GM21619 (cell line): ENCODE measurements at regions not wholly inside any gene's neighbourhood (a gene's known extent, or its start where the extent isn't known, plus 50 kb on each side); places are given as distances from the start of the nearest gene placed in this dataset.

Experiments
- ATAC-seq: cut with Tn5 transposase; IDR thresholded peaks from one replicate; pipeline ENCODE4 v1.9.1; 2021; ENCODE audit not compliant: unreplicated experiment

DNA sequence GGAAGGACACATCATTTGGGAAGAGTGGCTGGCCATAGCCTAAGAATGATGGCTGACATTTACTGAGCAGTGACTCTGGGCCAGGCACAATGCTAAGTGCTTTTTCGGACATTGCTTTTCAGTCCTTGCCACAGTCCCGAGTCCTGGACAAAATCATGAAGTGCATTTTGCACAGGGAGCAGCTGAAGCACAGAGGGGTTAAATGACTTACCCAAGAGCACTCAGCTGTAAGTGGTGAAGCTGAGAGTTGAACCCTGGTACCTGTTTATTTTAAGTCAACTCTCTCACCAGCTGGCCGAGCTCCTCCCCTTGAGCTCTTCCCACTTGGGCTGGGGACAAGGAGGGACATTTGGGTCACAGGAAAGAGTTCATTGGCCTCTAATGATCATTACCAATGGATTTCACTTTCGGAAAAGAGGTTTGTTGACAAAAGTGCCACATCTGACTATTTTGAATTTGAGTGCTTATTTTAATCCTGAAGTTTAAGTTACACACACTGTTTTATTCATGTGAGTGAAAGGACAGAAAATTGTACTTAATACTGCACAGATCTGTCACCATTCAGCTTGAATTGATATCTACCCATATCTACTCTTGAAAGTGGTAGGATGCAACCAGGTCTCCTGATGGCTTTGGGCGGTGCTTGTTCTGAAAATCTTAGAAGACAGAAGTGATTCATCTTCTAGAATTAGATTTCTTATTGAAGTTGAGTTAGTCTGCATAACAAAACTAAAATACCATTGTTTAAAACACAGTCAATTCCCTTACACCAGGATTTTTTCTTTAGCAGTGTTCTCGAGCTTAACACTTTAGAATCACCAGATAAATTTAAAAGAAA lies 368.7 kb upstream of the PROK2 start:
- no peak for ATAC-seq

DNA sequence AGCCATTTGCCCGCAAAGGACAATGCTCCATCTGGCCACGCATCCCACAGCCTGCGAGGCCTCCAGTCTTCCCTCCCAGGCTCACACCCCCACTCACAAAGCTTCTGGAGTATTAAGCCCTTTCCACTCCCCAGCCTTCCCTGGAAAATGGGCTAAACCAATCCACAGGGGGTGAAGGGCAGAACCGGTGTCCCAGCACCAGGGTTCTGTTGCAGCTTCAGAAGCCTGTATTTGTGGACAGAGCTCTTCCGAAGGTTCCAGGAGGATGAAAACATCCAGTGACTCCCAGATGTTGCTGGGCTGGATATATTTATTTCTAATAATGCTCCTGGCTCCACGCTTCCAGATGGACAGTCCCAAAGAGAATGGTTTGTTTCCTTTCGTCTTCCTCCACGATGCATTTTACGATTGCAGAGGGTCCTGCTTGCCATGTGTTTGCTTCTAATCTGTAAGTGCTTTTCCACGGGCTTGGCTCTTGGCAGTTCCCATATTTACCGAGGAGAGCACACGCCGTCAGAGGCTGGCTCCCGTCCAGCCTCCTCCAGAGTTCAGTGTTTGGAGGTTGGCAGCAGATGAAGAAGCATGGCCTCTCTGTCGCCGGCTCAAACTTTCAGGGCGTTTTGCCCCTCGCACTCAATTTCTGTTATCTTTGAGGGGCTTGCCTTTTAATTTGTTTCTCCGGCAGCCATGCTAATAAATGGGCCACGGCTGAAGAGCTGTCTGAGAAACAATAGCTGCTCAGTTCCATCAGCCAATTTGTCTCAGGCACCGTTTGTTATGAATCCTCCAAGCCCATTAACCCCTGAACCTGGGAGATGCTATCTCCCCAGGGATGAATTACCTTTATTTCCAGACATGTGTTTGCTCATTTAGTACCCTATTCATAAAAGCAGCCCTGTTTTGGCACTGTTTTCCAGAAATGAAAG lies 367.9 kb upstream of the PROK2 start:
- ATAC-seq, result no peak

DNA sequence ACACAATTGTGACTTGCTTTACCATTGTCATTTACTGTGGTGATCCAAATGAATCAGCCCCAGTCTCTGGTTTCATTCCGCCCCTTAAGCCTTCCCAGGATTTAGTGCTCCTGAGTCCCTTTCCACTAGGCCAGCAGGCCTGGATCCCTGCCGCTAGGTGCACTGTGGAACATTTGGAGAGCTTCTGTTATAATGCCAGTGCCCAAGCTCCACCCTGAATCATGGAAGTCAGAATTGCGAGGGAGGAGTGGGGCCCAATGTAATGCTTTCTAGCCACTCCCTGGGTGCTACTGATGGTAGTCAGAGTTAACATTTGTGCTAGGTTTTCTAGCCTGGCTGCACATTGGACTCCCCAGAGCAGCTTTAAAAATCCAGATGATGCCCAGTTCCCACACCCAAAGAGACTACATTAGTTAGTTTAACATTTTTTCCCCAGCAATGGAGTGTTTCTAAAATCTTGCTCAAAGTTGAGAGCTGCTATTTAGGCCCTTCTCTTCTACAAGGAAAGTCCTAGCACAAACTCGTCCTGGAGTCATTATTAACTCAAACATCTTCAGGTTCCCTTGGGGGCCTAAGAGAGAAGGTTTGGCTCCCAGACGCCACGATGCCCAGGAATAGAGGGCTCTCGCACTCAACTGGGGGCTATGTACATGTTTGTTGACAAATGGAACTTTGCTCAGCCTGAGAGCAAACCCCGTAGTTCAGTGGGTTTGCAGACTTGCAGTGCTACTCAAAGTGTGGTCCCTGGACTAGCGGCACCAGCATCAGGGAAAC lies 366.7 kb upstream of the PROK2 start:
- no peak for ATAC-seq

DNA sequence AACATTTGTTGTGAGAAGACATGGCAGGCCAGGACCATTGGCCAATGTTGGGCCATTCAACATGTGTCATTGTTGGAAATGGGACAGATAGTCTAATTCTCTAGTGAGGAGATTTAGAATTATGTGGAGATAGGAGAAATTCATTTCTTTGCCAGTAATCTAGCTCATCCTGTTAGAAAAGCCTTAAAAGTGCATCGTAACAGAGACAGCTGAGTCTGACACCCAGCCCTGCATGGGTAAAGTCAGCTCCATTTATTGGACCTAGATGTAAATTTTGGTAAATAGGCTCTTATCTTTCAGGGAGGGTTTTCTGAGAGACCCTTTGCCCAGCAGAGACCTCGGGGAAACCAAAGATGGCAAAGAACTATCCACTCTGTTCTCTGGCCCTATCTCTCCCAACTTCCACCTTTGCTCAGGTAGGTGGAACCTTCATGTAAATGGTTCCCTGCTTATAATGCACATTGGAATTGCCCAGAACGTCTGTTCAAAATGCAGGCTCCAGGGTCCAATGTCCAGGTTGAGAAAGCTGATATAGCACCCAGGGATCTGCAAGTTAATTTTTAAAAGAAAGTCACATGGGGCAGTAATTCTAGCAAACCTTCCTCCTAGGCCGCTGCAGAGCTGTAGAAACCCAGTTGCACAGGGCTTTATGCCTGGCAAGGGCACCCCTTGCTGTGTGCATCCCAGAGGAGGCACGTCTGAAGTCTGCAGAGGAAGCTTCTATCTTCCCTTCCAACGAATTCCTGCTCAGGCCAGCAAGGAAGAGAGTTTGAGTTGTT lies 365.9 kb upstream of the PROK2 start:
- ATAC-seq, result no peak

DNA sequence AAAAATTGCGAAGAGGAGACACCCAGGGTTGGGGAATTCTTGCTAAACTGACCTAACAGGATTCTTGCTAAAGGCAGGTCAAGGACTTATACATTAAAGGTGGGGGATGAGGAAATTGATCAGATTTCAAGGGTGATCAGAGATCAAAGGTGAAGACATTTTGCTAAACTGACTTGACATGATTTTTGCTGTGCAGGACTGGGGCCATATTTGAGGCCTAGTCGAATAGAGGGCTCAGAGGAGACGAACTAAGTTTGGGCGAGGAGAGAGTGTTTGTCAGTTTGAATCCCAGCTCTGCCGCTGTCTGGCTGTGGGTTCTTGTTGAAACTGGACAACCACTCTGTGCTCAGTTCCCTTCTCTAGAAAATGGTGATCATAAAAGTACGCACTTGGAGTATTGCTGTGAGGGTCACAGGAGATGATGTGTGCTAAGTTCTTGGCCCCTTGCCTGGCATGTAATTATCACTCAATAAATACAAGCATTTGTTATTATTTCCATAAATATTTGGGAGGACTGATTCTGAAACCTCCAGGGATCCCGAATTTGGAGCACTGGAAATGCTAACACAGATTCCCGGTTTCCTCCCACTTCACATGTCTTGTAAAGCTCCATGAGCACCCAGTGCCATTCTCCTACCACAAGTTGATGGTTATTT lies 364.8 kb upstream of the PROK2 start:
- ATAC-seq, result no peak

DNA sequence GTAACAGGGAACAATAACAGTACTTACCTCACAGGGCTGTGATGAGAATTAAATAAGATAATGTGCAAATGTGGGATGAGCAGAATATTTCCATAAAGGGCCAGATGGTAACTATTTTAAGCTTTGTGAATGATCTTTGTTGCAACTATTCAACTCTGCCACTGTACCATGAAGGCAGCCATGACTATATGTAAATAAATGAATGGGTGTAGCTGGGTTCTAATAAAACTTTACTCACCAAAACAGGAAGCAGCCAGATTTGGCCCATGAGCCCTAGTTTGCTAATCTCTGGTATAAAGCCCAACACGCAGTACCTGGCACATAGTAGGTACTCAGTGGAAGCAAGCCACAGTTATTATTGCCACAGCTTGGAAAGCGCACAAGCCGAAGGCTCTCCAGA lies 362.7 kb upstream of the PROK2 start:
- no peak for ATAC-seq

DNA sequence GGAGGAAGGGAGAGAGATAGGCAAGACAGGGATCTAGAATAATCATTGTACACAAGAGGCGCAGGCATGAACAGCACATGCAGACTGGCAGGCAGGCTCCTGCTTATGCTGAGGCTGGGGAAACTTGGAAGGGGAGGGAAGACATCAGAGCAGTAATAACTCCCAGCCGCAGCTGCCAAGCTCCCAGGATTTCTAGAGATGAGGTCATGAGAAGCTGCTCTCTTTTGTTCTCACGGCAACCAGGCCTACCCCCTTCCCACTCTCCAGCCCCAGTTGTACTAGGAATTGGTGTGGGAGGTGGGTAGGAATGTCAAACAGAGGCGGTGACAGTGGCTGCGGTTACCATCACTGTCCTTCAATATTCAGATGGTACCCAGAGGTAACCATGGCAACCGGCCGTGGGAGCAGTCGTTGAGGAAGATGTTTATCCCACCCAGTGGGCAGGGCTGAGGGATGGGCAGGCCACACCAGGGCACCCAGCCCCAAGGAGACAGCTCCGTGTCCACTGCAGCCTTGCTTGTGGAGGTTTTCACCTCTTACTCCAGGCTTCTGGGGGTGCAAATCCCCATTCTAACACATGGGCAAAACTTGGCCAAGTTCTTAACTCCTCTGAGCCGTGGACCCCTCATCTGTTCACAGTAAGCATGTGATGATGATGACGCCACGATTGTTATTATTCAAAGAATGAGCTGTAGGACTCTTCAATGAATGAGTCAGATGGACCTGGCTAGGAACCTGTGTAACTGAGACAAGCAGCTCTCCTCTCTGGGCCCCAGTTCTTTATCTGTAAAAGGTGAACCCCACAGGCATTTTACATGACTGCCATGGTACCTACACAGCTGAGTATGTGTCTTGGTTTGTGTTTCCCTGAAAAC lies 360.8 kb upstream of the PROK2 start:
- ATAC-seq, result no peak

DNA sequence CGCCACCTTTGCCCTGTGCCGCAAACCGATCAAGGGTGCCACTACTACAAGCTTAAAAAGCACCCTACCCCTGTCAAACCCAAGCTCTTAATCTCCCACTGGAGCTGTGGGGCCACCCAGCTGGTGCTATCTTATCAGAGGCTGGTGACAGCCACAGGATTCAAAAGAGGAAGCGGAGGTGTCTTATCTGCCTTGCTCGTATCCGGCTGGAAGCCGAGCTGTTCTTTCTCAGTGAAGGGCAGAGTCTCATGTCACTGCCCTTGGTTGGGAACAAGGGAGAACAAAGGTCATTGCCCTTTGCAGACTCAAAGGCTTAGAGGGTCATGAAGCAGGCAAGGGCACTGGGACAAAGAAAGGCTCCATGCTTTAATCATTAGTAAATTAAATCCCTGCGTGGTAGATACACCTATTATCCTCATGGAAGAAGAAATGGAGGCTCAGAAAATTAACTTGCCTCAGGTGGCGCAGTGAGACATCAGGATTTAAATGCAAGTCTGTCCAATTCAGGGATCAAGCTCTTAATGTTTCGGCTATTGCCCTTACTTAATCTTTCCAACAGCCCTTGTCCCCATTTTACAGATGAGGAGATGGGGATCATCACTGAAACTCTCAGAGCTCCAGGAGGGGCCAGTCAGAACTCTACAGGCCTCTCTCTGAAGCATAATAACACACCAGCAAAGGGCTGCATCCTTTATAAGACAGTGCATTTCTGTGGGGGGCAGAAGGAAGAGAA lies 360.0 kb upstream of the PROK2 start:
- ATAC-seq, result peak; percentile 76

DNA sequence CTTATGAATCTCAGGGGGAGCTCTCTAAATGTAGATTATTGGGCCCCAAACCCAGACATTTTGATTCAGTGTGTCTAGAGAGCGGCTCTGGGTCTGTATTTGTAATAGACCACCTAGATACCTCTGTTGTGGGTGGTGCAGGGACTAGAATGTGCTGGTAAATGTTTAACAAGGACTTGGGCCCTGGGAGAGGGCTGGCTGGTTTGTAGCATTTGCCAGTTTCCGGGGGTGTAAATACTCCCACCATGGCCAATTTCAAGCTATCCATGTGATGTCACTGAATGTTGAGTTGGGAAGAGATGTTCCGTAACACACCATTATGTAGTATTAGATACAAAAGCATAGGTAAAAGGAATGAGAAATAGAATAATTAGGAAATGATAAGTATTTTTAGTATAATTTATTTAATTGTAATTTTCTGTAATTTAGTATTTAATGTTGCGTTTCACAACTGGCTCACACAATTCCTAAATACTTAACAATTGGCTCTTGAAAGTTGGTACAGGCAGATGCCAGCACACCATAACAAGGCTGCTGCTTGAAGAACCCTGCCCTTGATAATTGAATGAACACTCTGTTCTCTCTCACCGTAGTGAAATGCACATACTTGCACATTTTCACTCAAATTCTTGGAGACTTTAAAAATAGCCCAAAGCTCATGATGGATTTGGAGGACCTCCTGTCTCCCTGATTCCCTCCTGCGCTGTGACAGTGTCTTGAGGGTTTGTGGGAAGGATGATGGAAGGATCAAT lies 359.2 kb upstream of the PROK2 start:
- ATAC-seq, result no peak

DNA sequence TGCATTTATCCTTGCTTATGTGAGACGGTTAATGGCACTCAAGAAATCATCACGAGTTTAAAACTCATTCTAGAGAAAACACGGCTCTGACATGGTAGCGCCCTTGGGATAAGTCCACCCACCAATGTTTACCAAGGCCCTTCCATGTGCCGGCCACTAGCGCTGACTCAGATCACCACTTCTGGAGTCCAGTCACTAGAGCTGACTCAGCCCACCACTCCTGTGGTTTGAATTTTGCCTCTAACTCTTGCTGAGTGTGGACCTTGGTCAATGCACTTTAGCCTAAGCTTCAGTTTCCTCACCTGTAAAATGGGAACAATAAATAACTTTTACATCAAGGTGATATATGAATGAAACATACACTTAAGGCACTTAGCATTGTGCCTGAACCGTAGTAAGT lies 358.4 kb upstream of the PROK2 start:
- no peak for ATAC-seq

DNA sequence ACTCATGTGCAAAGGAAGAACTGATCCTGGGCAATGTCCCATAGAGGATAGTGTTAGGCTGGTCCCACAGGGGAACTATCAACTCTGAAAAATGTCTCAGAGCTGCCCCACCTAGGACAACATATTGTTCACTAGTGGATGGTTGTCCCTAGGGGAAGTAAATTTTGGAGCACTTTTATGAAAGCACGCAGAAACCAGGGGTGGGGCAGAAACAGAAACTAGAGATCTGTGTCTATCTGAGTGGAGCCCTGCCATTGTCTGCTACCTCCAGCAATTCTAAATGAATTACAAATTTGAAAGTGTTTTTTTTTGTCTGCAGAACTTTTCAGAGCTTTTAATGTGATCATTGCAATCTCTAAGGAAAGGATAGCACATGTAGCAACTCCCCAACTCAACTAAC lies 357.1 kb upstream of the PROK2 start:
- no peak for ATAC-seq

DNA sequence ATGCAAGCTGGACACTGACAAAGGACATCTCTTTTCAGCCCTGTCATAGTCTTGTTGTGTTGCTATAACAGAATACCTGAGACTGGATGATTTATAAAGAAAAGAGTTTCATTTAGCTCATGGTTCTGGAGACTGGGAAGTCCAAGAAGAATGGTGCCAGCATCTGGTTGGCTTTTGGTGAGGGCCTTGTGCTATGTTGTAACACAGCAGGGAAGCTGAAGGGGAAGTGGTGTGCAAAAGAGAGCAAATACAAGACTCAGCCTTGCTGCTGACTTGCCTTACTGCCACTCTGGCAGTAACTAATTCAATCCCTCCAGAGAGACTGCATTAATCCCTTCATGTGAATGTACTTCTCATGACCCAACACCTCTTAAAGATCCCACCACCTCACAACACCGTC lies 356.3 kb upstream of the PROK2 start:
- no peak for ATAC-seq

DNA sequence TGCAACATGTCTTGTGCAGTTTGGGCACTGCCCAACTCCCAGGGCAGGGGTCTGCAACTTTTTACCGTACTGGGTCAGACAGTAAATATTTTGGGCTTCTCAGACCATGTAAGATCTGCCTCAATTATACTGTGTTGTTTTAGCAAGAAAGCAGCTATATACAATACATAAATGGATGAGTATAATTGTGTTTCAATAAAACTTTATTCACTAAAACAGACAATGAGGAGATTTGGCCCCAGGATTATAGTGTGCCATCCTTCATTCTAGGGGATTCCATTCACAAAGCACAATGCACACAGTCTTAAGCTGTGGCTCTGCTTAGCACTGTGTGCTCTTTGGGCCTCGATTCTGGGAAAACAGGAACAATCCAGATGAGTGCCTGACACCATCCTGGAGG lies 354.4 kb upstream of the PROK2 start:
- no peak for ATAC-seq

DNA sequence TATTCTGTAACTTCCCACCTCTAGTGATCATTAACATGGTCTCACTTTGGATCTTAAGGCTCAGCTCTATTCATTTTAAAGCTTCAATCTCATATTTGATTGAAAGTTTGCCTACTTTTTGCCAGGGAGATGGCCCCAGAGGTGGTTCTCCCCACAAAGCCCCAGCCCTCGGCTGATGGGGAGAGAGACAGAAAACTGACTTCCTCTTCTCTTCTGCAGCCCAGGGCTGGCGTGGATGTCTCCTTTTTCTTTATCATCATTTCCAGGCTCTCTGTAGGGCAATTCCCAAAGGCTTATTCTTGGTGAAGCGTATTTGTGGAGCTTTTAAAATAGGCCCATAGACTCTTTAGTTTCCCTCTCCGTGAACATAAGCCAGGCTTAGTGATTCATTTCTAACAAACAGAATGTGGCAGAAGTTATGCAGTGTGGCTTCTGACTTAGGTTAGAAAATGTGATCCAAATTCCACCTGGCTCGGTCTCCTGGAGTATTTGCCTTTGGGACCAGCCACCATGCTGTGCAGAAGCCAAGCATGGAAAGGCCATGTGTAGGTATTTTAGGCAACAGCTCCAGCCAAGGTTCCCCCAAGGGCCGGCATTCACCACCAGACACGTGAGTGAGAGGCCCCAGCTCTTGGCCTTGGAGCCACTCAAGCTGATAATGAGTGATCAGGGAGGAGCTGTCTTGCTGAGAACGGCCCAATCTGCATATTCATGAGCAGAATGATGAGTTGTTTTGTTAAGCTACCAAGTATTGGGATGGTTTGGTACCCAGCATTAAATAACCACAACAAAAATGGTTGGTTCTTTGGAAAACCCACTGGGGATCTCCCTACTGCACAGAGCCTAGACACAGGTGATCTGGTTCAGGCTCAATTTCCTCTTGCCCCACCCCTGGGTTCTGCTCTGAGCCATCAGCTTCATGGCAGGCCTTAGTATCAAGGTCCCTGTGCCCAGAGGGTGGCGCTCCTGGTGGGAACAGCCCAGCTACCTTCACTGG lies 353.2 kb upstream of the PROK2 start:
- peak; percentile 47 for ATAC-seq

DNA sequence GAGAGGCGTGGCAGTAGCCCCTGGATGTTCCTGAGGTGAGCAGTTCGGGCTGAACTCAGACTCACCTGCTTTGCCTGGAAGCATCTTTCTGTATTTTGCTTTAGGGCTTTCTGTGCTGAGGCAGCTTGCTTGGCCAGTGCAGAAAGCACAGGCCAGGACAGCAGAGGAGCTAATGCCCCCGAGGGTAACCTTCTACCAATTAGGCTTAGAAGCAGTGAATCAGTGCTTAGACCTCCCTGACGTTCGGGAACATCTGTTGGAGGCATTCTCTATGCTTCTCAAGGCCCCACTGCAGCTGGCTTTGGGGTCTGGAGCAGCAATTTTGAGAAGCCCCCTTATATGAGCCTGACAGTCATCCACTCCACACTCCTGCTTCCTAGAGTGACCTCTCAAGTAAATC lies 350.7 kb upstream of the PROK2 start:
- no peak for ATAC-seq

DNA sequence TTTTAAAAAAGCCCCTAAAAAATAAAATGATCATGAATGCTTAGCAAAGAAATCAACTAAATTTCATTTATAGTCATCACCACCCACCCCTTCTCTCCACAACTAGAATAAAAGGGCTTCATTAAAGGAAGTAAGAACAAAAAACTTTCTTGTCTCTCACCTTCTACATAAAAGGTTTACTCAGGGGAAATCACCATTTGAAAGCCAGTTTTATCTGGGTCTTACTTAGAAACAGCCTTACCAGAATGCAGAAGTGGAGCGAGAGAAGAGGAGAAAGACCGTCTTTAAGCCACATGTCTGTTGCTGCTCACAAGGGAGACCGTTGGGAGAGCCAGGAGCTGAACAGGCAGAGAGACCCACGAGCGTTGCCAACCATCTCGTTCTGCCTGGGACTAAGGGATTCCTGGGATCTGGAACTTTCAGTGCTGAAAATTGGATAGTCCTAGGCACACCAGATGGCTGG lies 350.1 kb upstream of the PROK2 start:
- no peak for ATAC-seq
